ENCODE measurements at regions not wholly inside any gene's neighbourhood (a gene's known extent, or its start where the extent isn't known, plus 50 kb on each side); places are given as distances from the start of the nearest gene placed in this dataset.
"Not testable (repeated sequence)": the region's sequence is repeated elsewhere in the genome, so short reads cannot be mapped to it uniquely, and the experiment has no call there.

- Histone ChIP-seq H2AFZ (ENCODE audit: low read length) (no peak overlapping the region), H3F3A (ENCODE audit: low read depth) (no peaks in the 10 kb centered on the region), H3K4me3 (ENCODE audit: low read length, poor library complexity, severe bottlenecking) (no peak overlapping the region), H3K36me3 (ENCODE audit: insufficient read depth, low read length) (no peaks in the 10 kb centered on the region), H4K20me1 (ENCODE audit: insufficient read depth, low read length, poor library complexity, severe bottlenecking) (no peaks in the 10 kb centered on the region), H3K9me2 (replicated peaks; ENCODE audit: low read depth, low read length) (no peaks in the 10 kb centered on the region), H3K9me3 (ENCODE audit: insufficient read depth, low read depth, low read length) (no peaks in the 10 kb centered on the region), H3K4me1 (ENCODE audit: insufficient read depth, low read length, poor library complexity, severe bottlenecking) (no peaks in the 10 kb centered on the region), H3K27me3 (ENCODE audit: insufficient read depth, low read length, poor library complexity, severe bottlenecking) (no peaks in the 10 kb centered on the region), H3K4me2 (ENCODE audit: low read depth, low read length, poor library complexity, severe bottlenecking) (no peak overlapping the region), H3K9ac (ENCODE audit: low read depth, low read length, poor library complexity, severe bottlenecking) (no peak overlapping the region), H3K79me2 (ENCODE audit: insufficient read depth, low read length) (no peaks in the 10 kb centered on the region)
- TF ChIP-seq CTCF (conservative IDR thresholded peaks at IDR 0.05; ENCODE audit: low read length) (no peak), EZH2phosphoT487 (IDR thresholded peaks at IDR 0.05; ENCODE audit: borderline replicate concordance) (no peak)
These were observed 235.7 kb upstream of the SEMA3C start for GRCh38 chr7:81154565-81154964.

GRCh38 chr7:81152925-81153324 is 234.1 kb upstream of the SEMA3C start:
- not testable (repeated sequence) for H3K36me3 ChIP-seq (ENCODE audit: insufficient read depth, low read length); H3K4me3 ChIP-seq (ENCODE audit: low read length, poor library complexity, severe bottlenecking); H3K4me1 ChIP-seq (ENCODE audit: insufficient read depth, low read length, poor library complexity, severe bottlenecking); H3K9ac ChIP-seq (ENCODE audit: low read depth, low read length, poor library complexity, severe bottlenecking); H3K9me2 ChIP-seq (replicated peaks; ENCODE audit: low read depth, low read length); H3K27me3 ChIP-seq (ENCODE audit: insufficient read depth, low read length, poor library complexity, severe bottlenecking); H2AFZ ChIP-seq (ENCODE audit: low read length); H3K79me2 ChIP-seq (ENCODE audit: insufficient read depth, low read length); H3K9me3 ChIP-seq (ENCODE audit: insufficient read depth, low read depth, low read length); H4K20me1 ChIP-seq (ENCODE audit: insufficient read depth, low read length, poor library complexity, severe bottlenecking); H3F3A ChIP-seq (ENCODE audit: low read depth); H3K4me2 ChIP-seq (ENCODE audit: low read depth, low read length, poor library complexity, severe bottlenecking)

GRCh38 chr7:81150951-81151361 is 232.1 kb upstream of the SEMA3C start:
- H3K9me2 ChIP-seq (replicated peaks; ENCODE audit: low read depth, low read length), result no peaks in the 10 kb centered on the region
- TF ChIP-seq EZH2phosphoT487 (IDR thresholded peaks at IDR 0.05; ENCODE audit: borderline replicate concordance) (no peak), CTCF (conservative IDR thresholded peaks at IDR 0.05; ENCODE audit: low read length) (no peak)
- H3K36me3 ChIP-seq (ENCODE audit: insufficient read depth, low read length), result no peaks in the 10 kb centered on the region
- no peak overlapping the region for H2AFZ ChIP-seq (ENCODE audit: low read length)
- H4K20me1 ChIP-seq (ENCODE audit: insufficient read depth, low read length, poor library complexity, severe bottlenecking), result no peaks in the 10 kb centered on the region
- no peaks in the 10 kb centered on the region for H3F3A ChIP-seq (ENCODE audit: low read depth)
- H3K4me2 ChIP-seq (ENCODE audit: low read depth, low read length, poor library complexity, severe bottlenecking), result no peak overlapping the region
- no peak overlapping the region for H3K9ac ChIP-seq (ENCODE audit: low read depth, low read length, poor library complexity, severe bottlenecking)
- no peaks in the 10 kb centered on the region for H3K9me3 ChIP-seq (ENCODE audit: insufficient read depth, low read depth, low read length)
- no peaks in the 10 kb centered on the region for H3K4me1 ChIP-seq (ENCODE audit: insufficient read depth, low read length, poor library complexity, severe bottlenecking)
- no peaks in the 10 kb centered on the region for H3K79me2 ChIP-seq (ENCODE audit: insufficient read depth, low read length)
- no peaks in the 10 kb centered on the region for H3K27me3 ChIP-seq (ENCODE audit: insufficient read depth, low read length, poor library complexity, severe bottlenecking)
- no peak overlapping the region for H3K4me3 ChIP-seq (ENCODE audit: low read length, poor library complexity, severe bottlenecking)

- no peaks in the 10 kb centered on the region for H3K27me3 ChIP-seq (ENCODE audit: insufficient read depth, low read length, poor library complexity, severe bottlenecking)
- H4K20me1 ChIP-seq (ENCODE audit: insufficient read depth, low read length, poor library complexity, severe bottlenecking), result no peaks in the 10 kb centered on the region
- TF ChIP-seq EZH2phosphoT487 (IDR thresholded peaks at IDR 0.05; ENCODE audit: borderline replicate concordance) (no peak), CTCF (conservative IDR thresholded peaks at IDR 0.05; ENCODE audit: low read length) (no peak)
- no peaks in the 10 kb centered on the region for H3K9me3 ChIP-seq (ENCODE audit: insufficient read depth, low read depth, low read length)
- H3F3A ChIP-seq (ENCODE audit: low read depth), result no peaks in the 10 kb centered on the region
- H3K36me3 ChIP-seq (ENCODE audit: insufficient read depth, low read length), result no peaks in the 10 kb centered on the region
- no peaks in the 10 kb centered on the region for H3K79me2 ChIP-seq (ENCODE audit: insufficient read depth, low read length)
- no peak overlapping the region for H3K4me3 ChIP-seq (ENCODE audit: low read length, poor library complexity, severe bottlenecking)
- no peaks in the 10 kb centered on the region for H3K9me2 ChIP-seq (replicated peaks; ENCODE audit: low read depth, low read length)
- H3K4me2 ChIP-seq (ENCODE audit: low read depth, low read length, poor library complexity, severe bottlenecking), result no peak overlapping the region
- no peaks in the 10 kb centered on the region for H3K4me1 ChIP-seq (ENCODE audit: insufficient read depth, low read length, poor library complexity, severe bottlenecking)
- H2AFZ ChIP-seq (ENCODE audit: low read length), result no peak overlapping the region
- H3K9ac ChIP-seq (ENCODE audit: low read depth, low read length, poor library complexity, severe bottlenecking), result no peak overlapping the region
These were observed 225.0 kb upstream of the SEMA3C start for GRCh38 chr7:81143856-81144255.

- H3F3A ChIP-seq (ENCODE audit: low read depth); H3K36me3 ChIP-seq (ENCODE audit: insufficient read depth, low read length); H3K9me2 ChIP-seq (replicated peaks; ENCODE audit: low read depth, low read length); H3K4me2 ChIP-seq (ENCODE audit: low read depth, low read length, poor library complexity, severe bottlenecking); H3K4me3 ChIP-seq (ENCODE audit: low read length, poor library complexity, severe bottlenecking); H4K20me1 ChIP-seq (ENCODE audit: insufficient read depth, low read length, poor library complexity, severe bottlenecking); H2AFZ ChIP-seq (ENCODE audit: low read length); H3K27me3 ChIP-seq (ENCODE audit: insufficient read depth, low read length, poor library complexity, severe bottlenecking); H3K79me2 ChIP-seq (ENCODE audit: insufficient read depth, low read length); H3K9me3 ChIP-seq (ENCODE audit: insufficient read depth, low read depth, low read length); H3K9ac ChIP-seq (ENCODE audit: low read depth, low read length, poor library complexity, severe bottlenecking); H3K4me1 ChIP-seq (ENCODE audit: insufficient read depth, low read length, poor library complexity, severe bottlenecking): not testable (repeated sequence)
These were observed 222.7 kb upstream of the SEMA3C start for GRCh38 chr7:81141257-81142205.
